ENCODE measurements at regions not wholly inside any gene's neighbourhood (a gene's known extent, or its start where the extent isn't known, plus 50 kb on each side); places are given as distances from the start of the nearest gene placed in this dataset.

DNA sequence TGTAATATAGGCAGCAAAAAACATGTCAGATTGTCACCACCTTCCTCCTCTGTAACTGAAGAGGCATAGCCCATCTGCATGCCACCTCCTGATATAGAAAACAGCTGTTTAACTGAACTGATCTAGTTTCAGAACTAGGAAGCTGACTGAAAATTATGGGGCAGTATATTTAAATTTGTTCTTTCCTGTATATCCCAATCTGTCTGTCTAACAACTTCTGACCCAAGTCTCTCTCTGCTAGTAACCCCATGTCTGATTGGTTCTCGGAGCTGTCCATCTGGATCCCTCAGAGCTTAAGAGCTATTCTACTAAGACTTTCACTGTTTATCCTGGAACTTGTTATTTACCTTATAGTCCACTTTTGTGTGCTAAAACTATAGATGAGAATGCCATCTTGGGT is 68.2 kb upstream of the SLC35G4 start:
- H3K27me3 ChIP-seq (ENCODE audit: insufficient read depth, low read length), result no peaks in the 10 kb centered on the region; the same call in 1 of the 2 replicates
- no peak for ATAC-seq

More for the DNA sequence above, 68.2 kb upstream of the SLC35G4 start:
- no peaks in the 10 kb centered on the region for H4K20me1 ChIP-seq (ENCODE audit: insufficient read depth)
- H3K4me3 ChIP-seq (replicated peaks in 1 of 2; ENCODE audit: low read depth in 1 of 2, low read length in 2 of 2), result no peak overlapping the region
- intact Hi-C loops (cut with micrococcal nuclease), result no loop called here
- no peak for DNase-seq (ENCODE audit: low read depth, low spot score)
- H3K36me3 ChIP-seq (ENCODE audit: control insufficient read depth in 1 of 2, insufficient read depth in 2 of 2, low read length in 2 of 2), result no peaks in the 10 kb centered on the region
- H2AFZ ChIP-seq (ENCODE audit: low read depth, low read length, poor library complexity, severe bottlenecking), result no peak overlapping the region
- no peak overlapping the region for H3K27ac ChIP-seq (ENCODE audit: low read depth, low read length)
- no TSS peak for BruUV-seq (replicated peaks)
- no peak for TF ChIP-seq RAD21 (IDR thresholded peaks at IDR 0.05; ENCODE audit: low read depth)
- TF ChIP-seq, protein P1, sequence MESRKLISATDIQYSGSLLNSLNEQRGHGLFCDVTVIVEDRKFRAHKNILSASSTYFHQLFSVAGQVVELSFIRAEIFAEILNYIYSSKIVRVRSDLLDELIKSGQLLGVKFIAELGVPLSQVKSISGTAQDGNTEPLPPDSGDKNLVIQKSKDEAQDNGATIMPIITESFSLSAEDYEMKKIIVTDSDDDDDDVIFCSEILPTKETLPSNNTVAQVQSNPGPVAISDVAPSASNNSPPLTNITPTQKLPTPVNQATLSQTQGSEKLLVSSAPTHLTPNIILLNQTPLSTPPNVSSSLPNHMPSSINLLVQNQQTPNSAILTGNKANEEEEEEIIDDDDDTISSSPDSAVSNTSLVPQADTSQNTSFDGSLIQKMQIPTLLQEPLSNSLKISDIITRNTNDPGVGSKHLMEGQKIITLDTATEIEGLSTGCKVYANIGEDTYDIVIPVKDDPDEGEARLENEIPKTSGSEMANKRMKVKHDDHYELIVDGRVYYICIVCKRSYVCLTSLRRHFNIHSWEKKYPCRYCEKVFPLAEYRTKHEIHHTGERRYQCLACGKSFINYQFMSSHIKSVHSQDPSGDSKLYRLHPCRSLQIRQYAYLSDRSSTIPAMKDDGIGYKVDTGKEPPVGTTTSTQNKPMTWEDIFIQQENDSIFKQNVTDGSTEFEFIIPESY (IDR thresholded peaks at IDR 0.05; ENCODE audit: extremely low read depth, insufficient replicate concordance, low read length), result no peak
- no peak for TF ChIP-seq CEBPB (IDR thresholded peaks at IDR 0.05; ENCODE audit: low read depth)
- TF ChIP-seq SIN3A (IDR thresholded peaks at IDR 0.05; ENCODE audit: low read depth), result no peak
- no peak for TF ChIP-seq ATF3 (IDR thresholded peaks at IDR 0.05)
- TF ChIP-seq, protein P2, sequence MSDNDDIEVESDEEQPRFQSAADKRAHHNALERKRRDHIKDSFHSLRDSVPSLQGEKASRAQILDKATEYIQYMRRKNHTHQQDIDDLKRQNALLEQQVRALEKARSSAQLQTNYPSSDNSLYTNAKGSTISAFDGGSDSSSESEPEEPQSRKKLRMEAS (IDR thresholded peaks at IDR 0.05), result no peak
- TF ChIP-seq TCF7L2 (IDR thresholded peaks at IDR 0.05; ENCODE audit: borderline replicate concordance, extremely low read depth, insufficient read depth, insufficient read length), result no peak
- no peak for TF ChIP-seq POLR2A (IDR thresholded peaks at IDR 0.05; ENCODE audit: borderline replicate concordance, extremely low read depth, insufficient read depth, insufficient read length)
- TF ChIP-seq CBX3 (IDR thresholded peaks at IDR 0.05; ENCODE audit: low read depth), result no peak
- no peak for TF ChIP-seq JUND (IDR thresholded peaks at IDR 0.05)
- no peak for TF ChIP-seq ZFX (IDR thresholded peaks at IDR 0.05)
- TF ChIP-seq FOSL1 (IDR thresholded peaks at IDR 0.05; ENCODE audit: low read depth), result no peak
- TF ChIP-seq EZH2 (IDR thresholded peaks at IDR 0.05), result no peak
- TF ChIP-seq SRF (IDR thresholded peaks at IDR 0.05; ENCODE audit: low read depth), result no peak
- no peak for TF ChIP-seq POLR2AphosphoS5 (IDR thresholded peaks at IDR 0.05; ENCODE audit: low read depth, low read length)
- H3K9me2 ChIP-seq (ENCODE audit: insufficient read depth), result no peaks in the 10 kb centered on the region
- H3K9me3 ChIP-seq (ENCODE audit: control insufficient read depth in 1 of 2, insufficient read depth in 1 of 2, low read depth in 1 of 2, low read length in 2 of 2), result peaks cover 0 to 4% of the 10 kb centered on the region in 2 experiments; a peak in 1 of 4 replicates
- no peak overlapping the region for H3K9ac ChIP-seq (ENCODE audit: low read length)
- H3K79me2 ChIP-seq (ENCODE audit: insufficient read depth, low read length), result no peaks in the 10 kb centered on the region
- no peak overlapping the region for H3K4me2 ChIP-seq (ENCODE audit: low read length)
- ChIA-PET POLR2A (no interaction called here), CTCF (interaction anchor here (1.9 kb wide), 1 partner anchor 12 kb away, joined by 6 read pairs; no protein-coding TSS in a partner anchor), RAD21 (ENCODE audit: low non-redundant PET in 1 of 2, low total read pairs in 2 of 2, uncharacterized antibody in 2 of 2, unreplicated experiment in 2 of 2) (no interaction called here)
- no peaks in the 10 kb centered on the region for H3K4me1 ChIP-seq (ENCODE audit: control insufficient read depth in 1 of 2, insufficient read depth in 2 of 2, low read length in 2 of 2)

Measured in HCT116 (cell line).